Transverse colon (tissue), 3 donors: ENCODE measurements at regions not wholly inside any gene's neighbourhood (a gene's known extent, or its start where the extent isn't known, plus 50 kb on each side); places are given as distances from the start of the nearest gene placed in this dataset.

Experiments used
- POLR2A ChIP-seq: fragments of 450-650 bp; IDR thresholded peaks from one replicate; pipeline ENCODE4 v1.6.1; 2016; ENCODE audit warnings: antibody characterized with exemption, mild to moderate bottlenecking, moderate library complexity
- TF ChIP-seq, protein P1 (sequence below), 5 experiments: fragments of 200-600 bp in 3 of 5; fragments of 450-650 bp in 2 of 5; sonication (generic) in 3 of 5; IDR thresholded peaks; 1 replicate in 2 of 5; 2 replicates in 3 of 5; pipeline ENCODE4 v1.5.1; 2016 to 2017; ENCODE audit warnings: antibody characterized with exemption in 5 of 5, inconsistent platforms in 3 of 5, mild to moderate bottlenecking in 2 of 5, moderate library complexity in 1 of 5

DNA sequence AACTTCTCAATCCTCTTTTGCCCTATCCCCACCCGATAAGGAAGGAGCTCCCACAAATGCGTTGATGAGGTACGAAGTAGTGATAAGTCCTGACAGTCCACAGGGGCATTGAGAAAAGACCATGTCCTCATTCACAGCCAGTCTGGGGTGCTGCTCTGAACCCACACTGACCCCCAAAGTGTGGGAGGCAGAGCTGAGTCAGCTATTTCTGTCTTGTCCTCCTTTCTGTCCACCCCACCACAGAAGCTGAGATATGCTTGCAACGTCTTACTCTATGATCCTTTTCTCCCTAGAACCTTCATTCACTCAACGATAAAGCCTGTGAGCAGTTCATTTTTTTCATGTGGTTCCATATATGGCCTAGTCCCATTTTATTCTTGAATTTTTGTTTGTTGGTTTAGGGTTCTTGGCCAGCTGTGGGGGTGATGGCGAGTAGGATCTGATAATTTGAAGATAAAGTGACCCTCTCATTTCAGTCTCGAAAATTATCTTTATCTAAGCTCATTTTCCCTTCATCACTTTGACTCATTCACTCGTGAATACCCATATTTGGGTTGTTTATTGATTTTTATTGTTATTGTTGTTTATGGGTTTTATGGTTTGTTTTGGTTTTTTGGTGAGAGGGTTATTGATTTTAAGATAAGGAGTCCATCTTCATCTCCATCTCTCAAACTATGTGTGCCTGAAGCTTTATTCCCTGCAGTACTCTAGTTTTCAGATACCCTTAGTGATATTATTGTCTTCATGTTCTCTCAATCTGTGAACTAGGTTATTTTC lies 58.5 kb upstream of the ZNF366 start:
- TF ChIP-seq POLR2A, result no peak
- TF ChIP-seq, protein P1, sequence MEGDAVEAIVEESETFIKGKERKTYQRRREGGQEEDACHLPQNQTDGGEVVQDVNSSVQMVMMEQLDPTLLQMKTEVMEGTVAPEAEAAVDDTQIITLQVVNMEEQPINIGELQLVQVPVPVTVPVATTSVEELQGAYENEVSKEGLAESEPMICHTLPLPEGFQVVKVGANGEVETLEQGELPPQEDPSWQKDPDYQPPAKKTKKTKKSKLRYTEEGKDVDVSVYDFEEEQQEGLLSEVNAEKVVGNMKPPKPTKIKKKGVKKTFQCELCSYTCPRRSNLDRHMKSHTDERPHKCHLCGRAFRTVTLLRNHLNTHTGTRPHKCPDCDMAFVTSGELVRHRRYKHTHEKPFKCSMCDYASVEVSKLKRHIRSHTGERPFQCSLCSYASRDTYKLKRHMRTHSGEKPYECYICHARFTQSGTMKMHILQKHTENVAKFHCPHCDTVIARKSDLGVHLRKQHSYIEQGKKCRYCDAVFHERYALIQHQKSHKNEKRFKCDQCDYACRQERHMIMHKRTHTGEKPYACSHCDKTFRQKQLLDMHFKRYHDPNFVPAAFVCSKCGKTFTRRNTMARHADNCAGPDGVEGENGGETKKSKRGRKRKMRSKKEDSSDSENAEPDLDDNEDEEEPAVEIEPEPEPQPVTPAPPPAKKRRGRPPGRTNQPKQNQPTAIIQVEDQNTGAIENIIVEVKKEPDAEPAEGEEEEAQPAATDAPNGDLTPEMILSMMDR (IDR thresholded peaks at IDR 0.05), result no peak
